CMK (cell line): ENCODE measurements at regions not wholly inside any gene's neighbourhood (a gene's known extent, or its start where the extent isn't known, plus 50 kb on each side); places are given as distances from the start of the nearest gene placed in this dataset.

Experiments
- DNase-seq: peaks from one replicate; pipeline ENCODE4 v3.0.0-alpha.2; 2010; ENCODE audit warnings: low read depth

- DNase-seq = no peak
These were observed 80.0 kb upstream of the NTRK2 start for GRCh38 chr9:84589542-84589941.

DNA sequence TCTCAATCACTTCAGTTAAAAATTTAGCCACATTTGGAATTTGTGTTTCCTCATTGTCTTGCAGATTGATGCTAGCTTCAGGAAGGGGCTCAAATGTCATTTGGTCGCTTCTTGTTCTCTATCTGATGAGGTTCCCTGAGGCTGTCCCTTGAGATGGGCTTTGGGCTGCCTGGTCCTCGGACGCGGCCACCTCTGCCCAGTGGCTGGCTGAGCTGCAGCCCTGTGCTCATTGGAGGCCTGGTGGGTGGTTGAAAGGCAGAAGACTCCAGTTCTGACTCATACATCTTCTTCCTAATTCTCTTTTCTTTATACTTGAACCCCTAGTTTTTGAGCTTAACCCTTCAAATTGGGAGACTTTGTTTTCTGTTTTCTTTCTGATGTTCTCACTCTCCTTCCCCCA lies 78.8 kb upstream of the NTRK2 start:
- no peak for DNase-seq

- no peak for DNase-seq
These were observed 76.6 kb upstream of the NTRK2 start for GRCh38 chr9:84592918-84593317.

DNA sequence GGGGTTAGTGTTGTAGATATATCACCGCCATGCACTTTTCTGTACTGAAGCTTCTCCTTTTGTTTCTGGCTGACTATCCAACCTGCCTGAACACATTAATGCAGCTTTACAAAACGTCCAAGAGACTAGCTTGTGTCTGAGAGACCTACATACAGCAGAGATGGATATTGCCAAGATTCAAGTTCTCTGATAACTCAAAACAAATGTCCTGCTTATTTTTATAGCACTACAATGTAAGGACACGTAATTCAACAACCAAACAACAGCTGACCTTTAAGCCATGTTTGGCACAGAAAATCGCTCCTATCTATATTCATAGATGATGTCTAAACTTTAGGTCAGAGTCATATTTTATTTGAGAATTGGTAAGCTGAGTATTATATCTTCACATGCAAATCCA lies 76.2 kb upstream of the NTRK2 start:
- no peak for DNase-seq

DNA sequence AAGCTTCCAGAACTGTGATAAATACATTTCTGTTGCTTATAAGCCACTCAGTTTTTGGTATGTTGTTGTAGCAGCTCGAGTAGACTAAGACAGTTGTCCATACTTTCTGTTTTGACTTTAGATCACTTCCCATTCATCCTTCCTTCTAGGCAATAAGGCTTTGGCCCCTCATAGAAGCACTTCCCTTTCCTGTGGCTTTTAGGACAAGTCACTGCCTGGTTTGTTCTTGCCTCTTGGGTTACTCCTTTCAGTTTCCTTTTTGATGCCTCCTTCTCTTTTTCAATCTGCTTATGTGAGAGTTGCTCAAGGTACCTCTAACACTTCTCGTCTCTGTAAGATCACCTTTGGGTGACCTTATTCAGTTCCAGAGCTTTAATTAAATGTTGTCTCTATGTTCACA lies 72.4 kb upstream of the NTRK2 start:
- DNase-seq = no peak

DNA sequence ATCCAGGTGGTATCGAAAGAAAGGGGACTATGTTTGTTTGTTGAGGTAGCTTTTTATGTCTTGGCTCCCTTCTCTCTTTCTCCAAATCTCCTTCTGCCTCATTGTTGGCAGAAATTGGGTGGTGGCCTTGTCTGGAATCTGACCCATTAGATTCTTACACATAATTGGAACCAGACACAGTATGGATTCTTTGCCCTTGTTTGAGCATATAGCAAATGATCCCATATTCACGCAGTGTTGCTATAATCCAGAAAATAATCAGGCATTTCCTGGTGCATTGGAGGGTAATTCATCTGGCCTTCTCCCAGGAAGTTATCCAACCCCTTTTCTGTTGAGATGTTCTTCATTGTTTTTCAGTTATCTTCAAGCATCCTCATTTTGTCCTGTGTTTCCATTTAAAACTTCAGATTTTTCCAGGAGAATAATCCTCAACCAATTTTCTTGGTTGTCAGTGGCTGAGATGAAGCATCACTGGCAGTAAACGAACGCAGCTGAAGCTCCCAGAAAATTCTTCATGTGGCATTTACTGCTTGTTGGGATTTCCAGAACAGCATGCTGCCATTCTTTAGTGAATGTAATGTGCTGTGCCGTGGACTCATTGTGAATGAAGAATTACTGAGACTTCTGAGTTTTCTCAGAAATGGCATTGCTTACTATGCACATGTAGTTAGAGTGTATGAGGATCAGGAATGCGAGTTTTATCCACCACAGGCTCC lies 70.5 kb upstream of the NTRK2 start:
- DNase-seq = no peak

GRCh38 chr9:84600739-84601138 lies 68.8 kb upstream of the NTRK2 start:
- no peak for DNase-seq

GRCh38 chr9:84604223-84604622 lies 65.3 kb upstream of the NTRK2 start:
- DNase-seq = no peak

GRCh38 chr9:84609779-84610178 lies 59.8 kb upstream of the NTRK2 start:
- no peak for DNase-seq

DNA sequence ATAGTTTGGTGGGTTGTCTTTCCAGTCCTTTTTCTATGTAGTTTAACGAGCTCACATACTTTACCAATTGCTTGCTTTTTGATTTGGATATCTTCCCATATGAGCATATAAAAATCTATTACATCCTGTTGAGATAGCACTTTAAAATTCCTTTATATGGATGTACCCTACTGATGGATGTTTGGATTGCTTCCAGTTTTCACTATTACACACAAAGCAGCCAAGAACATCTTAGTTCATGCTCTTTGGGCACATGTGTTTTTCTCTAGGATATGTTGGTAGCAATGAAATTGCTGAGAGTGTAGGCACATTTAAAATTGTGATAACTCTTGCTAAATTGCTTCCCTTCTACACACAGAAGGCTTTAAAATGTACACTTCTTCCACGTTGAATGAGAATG lies 56.1 kb upstream of the NTRK2 start:
- DNase-seq = no peak

DNA sequence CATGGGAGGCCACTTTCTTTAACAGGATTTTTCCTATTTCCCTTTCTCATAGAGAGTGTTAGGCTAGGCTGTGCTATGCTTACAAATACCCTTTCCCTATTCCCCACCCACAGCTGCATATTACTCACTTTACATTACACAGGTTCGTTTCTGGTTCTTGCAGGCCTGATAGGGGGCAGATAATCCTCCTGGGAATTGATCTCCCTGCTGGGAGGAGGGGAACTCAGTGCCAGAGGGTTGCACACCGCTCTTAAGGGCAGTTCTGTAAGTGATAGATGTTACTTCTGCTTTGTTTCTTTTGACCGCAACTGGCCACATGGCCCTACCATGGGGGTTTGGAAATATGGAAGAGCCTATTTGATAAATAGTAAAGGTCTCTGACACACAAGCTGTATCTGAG lies 54.0 kb upstream of the NTRK2 start:
- no peak for DNase-seq

GRCh38 chr9:84617411-84618029 lies 52.0 kb upstream of the NTRK2 start:
- no peak for DNase-seq
